GM23338 (cell line): ENCODE measurements at regions not wholly inside any gene's neighbourhood (a gene's known extent, or its start where the extent isn't known, plus 50 kb on each side); places are given as distances from the start of the nearest gene placed in this dataset.

Experiments
- EZH2phosphoT487 ChIP-seq: fragments of 200-600 bp; sonication (generic); IDR thresholded peaks from one replicate; pipeline ENCODE4 v1.8.1; 2018; ENCODE audit warnings: antibody characterized with exemption; ENCODE audit not compliant: unreplicated experiment
- POLR2AphosphoS5 ChIP-seq: IDR thresholded peaks from 2 replicates; pipeline ENCODE4 v1.6.1; 2016; ENCODE audit warnings: antibody characterized with exemption, low read depth
- TF ChIP-seq, protein P1 (sequence below), 2 experiments: fragments of 200-600 bp in 1 of 2; sonication (generic) in 1 of 2; conservative IDR thresholded peaks; 2 replicates each; pipeline versions ENCODE4 v1.5.1 to v1.6.1; 2016 to 2017; ENCODE audit warnings: antibody characterized with exemption in 2 of 2, low read depth in 2 of 2, mild to moderate bottlenecking in 2 of 2, moderate library complexity in 1 of 2
- TF ChIP-seq, protein P2 (sequence below): IDR thresholded peaks from 2 replicates; pipeline ENCODE4 v1.6.1; 2016; ENCODE audit warnings: antibody characterized with exemption
- TF ChIP-seq, protein P3 (sequence below): IDR thresholded peaks from one replicate; pipeline ENCODE4 v1.6.1; 2018; ENCODE audit warnings: antibody characterized with exemption; ENCODE audit not compliant: unreplicated experiment

GRCh38 chr2:19156646-19157045 lies 201.8 kb downstream of the OSR1 start:
- TF ChIP-seq, protein P1, sequence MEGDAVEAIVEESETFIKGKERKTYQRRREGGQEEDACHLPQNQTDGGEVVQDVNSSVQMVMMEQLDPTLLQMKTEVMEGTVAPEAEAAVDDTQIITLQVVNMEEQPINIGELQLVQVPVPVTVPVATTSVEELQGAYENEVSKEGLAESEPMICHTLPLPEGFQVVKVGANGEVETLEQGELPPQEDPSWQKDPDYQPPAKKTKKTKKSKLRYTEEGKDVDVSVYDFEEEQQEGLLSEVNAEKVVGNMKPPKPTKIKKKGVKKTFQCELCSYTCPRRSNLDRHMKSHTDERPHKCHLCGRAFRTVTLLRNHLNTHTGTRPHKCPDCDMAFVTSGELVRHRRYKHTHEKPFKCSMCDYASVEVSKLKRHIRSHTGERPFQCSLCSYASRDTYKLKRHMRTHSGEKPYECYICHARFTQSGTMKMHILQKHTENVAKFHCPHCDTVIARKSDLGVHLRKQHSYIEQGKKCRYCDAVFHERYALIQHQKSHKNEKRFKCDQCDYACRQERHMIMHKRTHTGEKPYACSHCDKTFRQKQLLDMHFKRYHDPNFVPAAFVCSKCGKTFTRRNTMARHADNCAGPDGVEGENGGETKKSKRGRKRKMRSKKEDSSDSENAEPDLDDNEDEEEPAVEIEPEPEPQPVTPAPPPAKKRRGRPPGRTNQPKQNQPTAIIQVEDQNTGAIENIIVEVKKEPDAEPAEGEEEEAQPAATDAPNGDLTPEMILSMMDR (conservative IDR thresholded peaks at IDR 0.05; ENCODE audit: low read depth in 2 of 2) = no peak
- TF ChIP-seq POLR2AphosphoS5 (no peak), EZH2phosphoT487 (no peak)
- TF ChIP-seq, protein P2, sequence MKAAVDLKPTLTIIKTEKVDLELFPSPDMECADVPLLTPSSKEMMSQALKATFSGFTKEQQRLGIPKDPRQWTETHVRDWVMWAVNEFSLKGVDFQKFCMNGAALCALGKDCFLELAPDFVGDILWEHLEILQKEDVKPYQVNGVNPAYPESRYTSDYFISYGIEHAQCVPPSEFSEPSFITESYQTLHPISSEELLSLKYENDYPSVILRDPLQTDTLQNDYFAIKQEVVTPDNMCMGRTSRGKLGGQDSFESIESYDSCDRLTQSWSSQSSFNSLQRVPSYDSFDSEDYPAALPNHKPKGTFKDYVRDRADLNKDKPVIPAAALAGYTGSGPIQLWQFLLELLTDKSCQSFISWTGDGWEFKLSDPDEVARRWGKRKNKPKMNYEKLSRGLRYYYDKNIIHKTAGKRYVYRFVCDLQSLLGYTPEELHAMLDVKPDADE = no peak
- TF ChIP-seq, protein P3, sequence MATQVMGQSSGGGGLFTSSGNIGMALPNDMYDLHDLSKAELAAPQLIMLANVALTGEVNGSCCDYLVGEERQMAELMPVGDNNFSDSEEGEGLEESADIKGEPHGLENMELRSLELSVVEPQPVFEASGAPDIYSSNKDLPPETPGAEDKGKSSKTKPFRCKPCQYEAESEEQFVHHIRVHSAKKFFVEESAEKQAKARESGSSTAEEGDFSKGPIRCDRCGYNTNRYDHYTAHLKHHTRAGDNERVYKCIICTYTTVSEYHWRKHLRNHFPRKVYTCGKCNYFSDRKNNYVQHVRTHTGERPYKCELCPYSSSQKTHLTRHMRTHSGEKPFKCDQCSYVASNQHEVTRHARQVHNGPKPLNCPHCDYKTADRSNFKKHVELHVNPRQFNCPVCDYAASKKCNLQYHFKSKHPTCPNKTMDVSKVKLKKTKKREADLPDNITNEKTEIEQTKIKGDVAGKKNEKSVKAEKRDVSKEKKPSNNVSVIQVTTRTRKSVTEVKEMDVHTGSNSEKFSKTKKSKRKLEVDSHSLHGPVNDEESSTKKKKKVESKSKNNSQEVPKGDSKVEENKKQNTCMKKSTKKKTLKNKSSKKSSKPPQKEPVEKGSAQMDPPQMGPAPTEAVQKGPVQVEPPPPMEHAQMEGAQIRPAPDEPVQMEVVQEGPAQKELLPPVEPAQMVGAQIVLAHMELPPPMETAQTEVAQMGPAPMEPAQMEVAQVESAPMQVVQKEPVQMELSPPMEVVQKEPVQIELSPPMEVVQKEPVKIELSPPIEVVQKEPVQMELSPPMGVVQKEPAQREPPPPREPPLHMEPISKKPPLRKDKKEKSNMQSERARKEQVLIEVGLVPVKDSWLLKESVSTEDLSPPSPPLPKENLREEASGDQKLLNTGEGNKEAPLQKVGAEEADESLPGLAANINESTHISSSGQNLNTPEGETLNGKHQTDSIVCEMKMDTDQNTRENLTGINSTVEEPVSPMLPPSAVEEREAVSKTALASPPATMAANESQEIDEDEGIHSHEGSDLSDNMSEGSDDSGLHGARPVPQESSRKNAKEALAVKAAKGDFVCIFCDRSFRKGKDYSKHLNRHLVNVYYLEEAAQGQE = no peak
